Activated B cell treated with CpG ODN at 0.5 μM for 24 hours (primary cell): ENCODE measurements at regions not wholly inside any gene's neighbourhood (a gene's known extent, or its start where the extent isn't known, plus 50 kb on each side); places are given as distances from the start of the nearest gene placed in this dataset.

Experiments
- ATAC-seq: fragments of 200-7000 bp; cut with Tn5 transposase; one replicate; pipeline ENCODE4 v1.10.0; 2021; ENCODE audit warnings: low read depth, mild to moderate bottlenecking, moderate library complexity
- CTCF ChIA-PET: fragments of 350-600 bp; sonication (Branson Sonifier 250); formaldehyde crosslinking; loops from one replicate; lab custom pipeline; 2021; ENCODE audit warnings: antibody characterized with exemption; lab: Charles Lee
- POLR2A ChIA-PET: fragments of 350-600 bp; sonication (Branson Sonifier 250); formaldehyde crosslinking; loops from one replicate; lab custom pipeline; 2021; ENCODE audit warnings: antibody characterized with exemption; lab: Charles Lee
- DNase-seq: peaks from one replicate; pipeline ENCODE4 v3.0.0; 2022
- H3K27ac Mint-ChIP-seq: one replicate; pipeline ENCODE4 v1.8.0; 2020; ENCODE audit warnings: mixed read lengths
- H3K27me3 Mint-ChIP-seq: one replicate; pipeline ENCODE4 v1.8.0; 2021; ENCODE audit warnings: mixed read lengths
- H3K36me3 Mint-ChIP-seq: one replicate; pipeline ENCODE4 v1.8.0; 2021; ENCODE audit warnings: low read depth, mixed read lengths
- H3K4me1 Mint-ChIP-seq: one replicate; pipeline ENCODE4 v1.8.0; 2021; ENCODE audit warnings: mixed read lengths
- H3K4me3 Mint-ChIP-seq: one replicate; pipeline ENCODE4 v1.8.0; 2020; ENCODE audit warnings: mild to moderate bottlenecking, mixed read lengths
- H3K9me3 Mint-ChIP-seq: one replicate; pipeline ENCODE4 v1.8.0; 2020; ENCODE audit warnings: mixed read lengths
- CTCF ChIP-seq: fragments of 200-600 bp; IDR thresholded peaks from one replicate; pipeline ENCODE4 v1.8.0; 2022; ENCODE audit warnings: antibody characterized with exemption, mild to moderate bottlenecking
- intact Hi-C: fragments of 100-400 bp; cut with micrococcal nuclease; formaldehyde crosslinking; loops from one replicate; pipeline ENCODE4 v1.15.1; 2024

GRCh38 chr15:47414207-47414606, 303.1 kb upstream of the SEMA6D start:
- POLR2A ChIA-PET = no interaction called here
- CTCF ChIA-PET = no interaction called here

GRCh38 chr15:47415539-47415971, 301.8 kb upstream of the SEMA6D start:
- CTCF ChIA-PET = no interaction called here
- no peak overlapping the region for H3K27ac Mint-ChIP-seq

More at GRCh38 chr15:47414207-47414606, 303.1 kb upstream of the SEMA6D start:
- no peaks in the 10 kb centered on the region for H3K27me3 Mint-ChIP-seq
- no peaks in the 10 kb centered on the region for H3K9me3 Mint-ChIP-seq
- ATAC-seq = no peak
- no peaks in the 10 kb centered on the region for H3K36me3 Mint-ChIP-seq
- no peak overlapping the region for H3K4me3 Mint-ChIP-seq
- no peak overlapping the region for H3K27ac Mint-ChIP-seq
- H3K4me1 Mint-ChIP-seq = no peaks in the 10 kb centered on the region
- DNase-seq = no peak
- intact Hi-C loops = no loop called here
- TF ChIP-seq CTCF = no peak

GRCh38 chr15:47422881-47423665, 294.2 kb upstream of the SEMA6D start:
- no peaks in the 10 kb centered on the region for H3K36me3 Mint-ChIP-seq
- TF ChIP-seq CTCF = no peak
- H3K4me1 Mint-ChIP-seq = no peaks in the 10 kb centered on the region
- DNase-seq (no peak), ATAC-seq (no peak)
- no peaks in the 10 kb centered on the region for H3K27me3 Mint-ChIP-seq
- ChIA-PET POLR2A (no interaction called here), CTCF (no interaction called here)
- no peaks in the 10 kb centered on the region for H3K9me3 Mint-ChIP-seq
- intact Hi-C loops = no loop called here
- H3K27ac Mint-ChIP-seq = no peak overlapping the region
- no peak overlapping the region for H3K4me3 Mint-ChIP-seq

More at GRCh38 chr15:47415539-47415971, 301.8 kb upstream of the SEMA6D start:
- Mint-ChIP-seq H3K9me3 (no peaks in the 10 kb centered on the region), H3K36me3 (no peaks in the 10 kb centered on the region), H3K27me3 (no peaks in the 10 kb centered on the region), H3K4me1 (no peaks in the 10 kb centered on the region), H3K4me3 (no peak overlapping the region)
- no peak for DNase-seq
- no peak for ATAC-seq
- POLR2A ChIA-PET = no interaction called here
- intact Hi-C loops = no loop called here
- no peak for TF ChIP-seq CTCF

GRCh38 chr15:47427463-47427862, 289.8 kb upstream of the SEMA6D start:
- H3K4me1 Mint-ChIP-seq = no peaks in the 10 kb centered on the region
- H3K36me3 Mint-ChIP-seq = no peaks in the 10 kb centered on the region
- ChIA-PET POLR2A (no interaction called here), CTCF (no interaction called here)
- no peaks in the 10 kb centered on the region for H3K27me3 Mint-ChIP-seq
- H3K4me3 Mint-ChIP-seq = no peak overlapping the region
- no peak overlapping the region for H3K27ac Mint-ChIP-seq
- no peak for TF ChIP-seq CTCF
- H3K9me3 Mint-ChIP-seq = no peaks in the 10 kb centered on the region
- no peak for DNase-seq
- intact Hi-C loops = no loop called here
- no peak for ATAC-seq

- ChIA-PET CTCF (no interaction called here), POLR2A (no interaction called here)
- no peak for TF ChIP-seq CTCF
- Mint-ChIP-seq H3K27ac (no peak overlapping the region), H3K27me3 (no peaks in the 10 kb centered on the region), H3K36me3 (no peaks in the 10 kb centered on the region), H3K9me3 (no peaks in the 10 kb centered on the region), H3K4me3 (no peak overlapping the region), H3K4me1 (no peaks in the 10 kb centered on the region)
- intact Hi-C loops = no loop called here
- DNase-seq (no peak), ATAC-seq (no peak)
These were observed 287.9 kb upstream of the SEMA6D start for GRCh38 chr15:47429376-47429775.
